ENCODE measurements at regions not wholly inside any gene's neighbourhood (a gene's known extent, or its start where the extent isn't known, plus 50 kb on each side); places are given as distances from the start of the nearest gene placed in this dataset.

DNA sequence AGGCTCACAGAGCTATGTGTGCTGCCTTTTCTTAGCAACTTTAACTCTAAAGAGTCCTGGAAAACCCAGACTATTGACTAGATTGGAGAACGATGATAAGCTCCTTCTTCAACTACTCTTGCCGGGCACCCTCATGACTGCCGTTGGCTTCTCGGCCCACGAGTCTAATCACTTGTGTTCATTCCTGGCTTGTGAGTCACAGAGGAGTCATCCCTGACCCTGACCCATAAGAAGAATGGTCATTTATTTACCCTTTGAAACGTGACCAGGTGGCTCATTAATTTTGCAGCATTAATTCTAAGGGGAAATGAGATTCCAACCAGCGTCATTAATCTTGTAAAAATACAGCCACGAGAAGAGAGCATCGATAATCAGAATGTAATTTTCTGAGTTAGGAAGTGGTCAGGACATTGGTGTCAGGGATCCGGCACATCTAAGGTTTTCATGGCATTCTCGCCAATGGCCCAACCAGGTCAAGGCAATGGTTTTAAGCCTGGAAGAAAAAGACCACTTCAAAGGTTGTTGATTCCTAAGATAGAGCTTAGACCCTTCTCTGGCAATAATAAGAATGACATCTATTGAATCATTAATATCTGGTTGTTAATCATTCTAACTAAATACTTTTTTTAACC lies 183.6 kb upstream of the RUNX1 start:
- in situ Hi-C loops (cut with HindIII; ENCODE audit: low sequenced_read_pairs) = no loop called here
- DNase-seq (ENCODE audit: low spot score) = no peak

DNA sequence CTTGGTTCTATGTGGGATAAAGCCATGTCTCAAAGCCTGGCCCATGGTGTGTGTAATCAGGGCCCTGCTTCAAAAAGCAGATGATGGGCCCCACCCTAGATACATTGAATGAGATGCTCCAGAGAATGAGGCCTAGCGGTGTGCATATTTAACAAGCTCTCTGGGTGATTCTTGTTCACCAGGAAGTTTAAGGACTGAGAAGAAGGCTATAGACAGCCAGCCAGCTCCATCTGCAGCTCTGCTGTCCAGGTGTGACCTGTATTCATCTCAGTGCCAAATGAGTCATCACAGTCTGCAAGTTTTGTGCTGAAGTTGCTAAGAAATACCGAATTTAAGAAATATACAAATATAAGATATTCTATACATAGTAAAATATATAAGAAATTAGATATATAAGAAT lies 182.0 kb upstream of the RUNX1 start:
- in situ Hi-C loops (cut with HindIII; ENCODE audit: low sequenced_read_pairs) = no loop called here
- DNase-seq (ENCODE audit: low spot score) = no peak

DNA sequence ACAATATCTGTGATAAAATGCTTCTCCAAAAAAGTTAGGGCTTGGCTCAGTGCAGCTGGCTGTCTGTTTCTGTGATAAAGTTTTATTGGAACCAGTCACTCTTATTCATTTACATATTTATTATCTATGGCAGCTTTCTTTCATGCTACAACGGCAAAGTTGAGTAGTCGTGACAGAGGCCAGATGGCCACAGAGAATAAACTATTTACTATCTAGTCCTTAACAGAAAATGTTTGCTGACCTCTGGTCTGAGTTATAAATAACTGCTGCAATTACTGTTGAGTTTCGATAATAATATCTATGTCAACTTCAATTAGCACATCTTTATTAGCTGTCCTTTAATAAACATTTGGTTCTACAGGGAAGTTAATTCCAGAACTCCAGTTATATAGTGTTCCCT lies 180.2 kb upstream of the RUNX1 start:
- in situ Hi-C loops (cut with HindIII; ENCODE audit: low sequenced_read_pairs) = no loop called here

DNA sequence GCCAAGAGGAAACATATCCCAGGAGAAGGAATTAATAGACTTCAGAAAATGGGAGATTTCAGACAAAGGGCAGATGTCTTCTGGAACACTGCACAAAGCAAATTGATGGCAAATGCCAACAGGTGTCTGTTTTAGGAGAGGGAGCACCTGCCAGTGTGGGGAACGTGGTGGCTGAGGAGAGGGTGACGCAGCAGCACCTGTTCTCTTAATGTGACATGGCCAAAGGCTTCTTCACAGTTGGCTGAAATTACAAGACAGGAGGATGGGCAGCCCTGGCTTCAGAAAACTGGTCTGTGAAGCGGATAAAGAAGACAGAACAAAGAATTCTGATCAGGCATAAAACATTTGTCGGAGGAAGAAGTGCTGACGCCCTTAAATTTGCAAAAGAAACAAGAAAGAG lies 178.7 kb upstream of the RUNX1 start:
- in situ Hi-C loops (cut with HindIII; ENCODE audit: low sequenced_read_pairs) = no loop called here
- no peak for DNase-seq (ENCODE audit: low spot score)

More for the DNA sequence above, 180.2 kb upstream of the RUNX1 start:
- DNase-seq (ENCODE audit: low spot score) = no peak

- no peak for DNase-seq (ENCODE audit: low spot score)
- in situ Hi-C loops (cut with HindIII; ENCODE audit: low sequenced_read_pairs) = no loop called here
Observed at GRCh38 chr21:35226968-35227744, 178.1 kb upstream of the RUNX1 start.

GRCh38 chr21:35226328-35226727 lies 177.2 kb upstream of the RUNX1 start:
- DNase-seq (ENCODE audit: low spot score) = no peak
- in situ Hi-C loops (cut with HindIII; ENCODE audit: low sequenced_read_pairs) = no loop called here

DNA sequence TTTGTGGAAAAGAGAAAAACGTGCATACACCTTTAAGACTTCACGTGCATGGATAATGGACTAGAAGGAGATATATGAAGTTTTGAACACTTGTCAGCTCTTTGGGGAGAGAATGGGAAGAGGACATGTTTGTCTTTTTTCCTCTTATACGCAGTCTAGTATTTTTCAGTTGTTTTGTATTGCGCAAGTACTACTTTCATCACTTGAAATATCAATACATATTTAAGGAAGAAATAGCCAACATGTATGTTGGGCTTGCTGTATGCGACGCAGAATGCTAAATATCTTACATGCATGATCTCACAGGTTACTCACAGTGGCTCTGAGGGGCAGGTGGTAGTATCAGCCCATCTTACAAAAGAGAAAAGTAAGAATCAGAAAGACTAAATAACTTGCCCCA lies 176.5 kb upstream of the RUNX1 start:
- in situ Hi-C loops (cut with HindIII; ENCODE audit: low sequenced_read_pairs) = no loop called here
- DNase-seq (ENCODE audit: low spot score) = no peak

DNA sequence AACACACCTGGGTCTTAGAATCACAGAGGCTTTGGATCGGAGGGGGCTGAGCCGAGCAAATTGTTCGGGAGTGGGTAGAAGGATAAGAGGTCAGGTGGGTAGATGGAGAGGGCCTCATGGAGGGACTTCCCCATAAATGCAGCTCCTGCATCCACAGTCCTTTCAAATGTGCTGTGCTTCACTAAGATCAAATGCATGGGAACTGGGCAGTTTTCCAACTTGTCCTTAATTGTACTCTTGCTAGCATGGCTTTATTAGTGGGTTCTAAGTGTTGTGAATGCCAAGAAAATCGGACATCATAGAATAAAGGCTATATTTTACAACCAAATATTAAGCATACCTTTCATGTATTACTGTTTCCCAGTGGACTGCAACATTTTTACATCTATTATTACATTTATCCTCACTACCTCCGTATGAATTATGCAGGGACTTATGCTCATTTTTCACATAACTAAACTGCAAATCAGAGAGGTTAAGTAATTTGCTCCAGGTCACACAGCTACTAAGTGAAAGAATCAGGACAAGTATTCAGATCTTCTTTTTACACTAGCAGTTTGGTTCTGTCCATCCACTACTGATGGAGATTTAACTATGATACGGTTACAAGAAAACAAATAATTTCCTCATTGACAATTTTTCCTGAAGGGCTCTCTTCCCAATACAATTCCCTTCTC lies 174.5 kb upstream of the RUNX1 start:
- in situ Hi-C loops (cut with HindIII; ENCODE audit: low sequenced_read_pairs) = no loop called here
- DNase-seq (ENCODE audit: low spot score) = no peak

GRCh38 chr21:35222541-35222941 lies 173.4 kb upstream of the RUNX1 start:
- DNase-seq (ENCODE audit: low spot score) = no peak
- in situ Hi-C loops (cut with HindIII; ENCODE audit: low sequenced_read_pairs) = no loop called here

DNA sequence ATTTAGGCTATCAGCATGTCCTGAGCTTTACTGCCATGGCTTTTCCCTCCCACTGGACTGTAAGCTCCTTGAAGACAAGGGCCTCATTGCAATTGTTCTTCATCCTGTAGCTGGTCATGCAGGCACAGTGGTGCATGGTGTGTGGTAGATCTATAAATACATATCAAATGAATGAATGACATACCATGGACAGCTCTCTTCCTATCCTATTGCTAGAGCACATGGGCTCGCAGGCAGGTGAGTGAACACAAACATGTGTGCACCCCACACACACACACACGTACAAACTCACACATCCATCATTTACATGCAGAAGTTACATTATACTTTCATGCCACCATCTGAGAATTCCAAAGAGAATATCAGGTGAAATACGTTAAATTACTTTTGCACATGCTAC lies 172.9 kb upstream of the RUNX1 start:
- in situ Hi-C loops (cut with HindIII; ENCODE audit: low sequenced_read_pairs) = no loop called here

DNA sequence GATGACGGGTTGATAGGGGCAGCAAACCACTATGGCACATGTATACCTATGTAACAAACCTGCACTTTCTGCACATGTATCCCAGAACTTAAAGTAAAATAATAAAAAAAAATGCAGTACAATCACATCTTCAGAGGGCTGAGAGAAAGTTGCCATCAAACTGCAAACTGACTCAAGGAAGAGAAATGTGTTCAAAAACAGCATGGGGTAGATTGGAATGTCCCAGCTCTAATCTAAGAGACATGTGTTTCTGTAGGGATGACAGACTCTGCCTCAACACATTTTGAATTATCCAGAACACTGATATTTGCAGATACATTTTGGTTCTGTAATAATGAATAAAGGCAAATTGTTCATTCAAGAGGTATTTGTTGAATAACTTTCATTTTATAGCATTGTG lies 171.2 kb upstream of the RUNX1 start:
- DNase-seq (ENCODE audit: low spot score) = no peak
- in situ Hi-C loops (cut with HindIII; ENCODE audit: low sequenced_read_pairs) = no loop called here

More for the DNA sequence above, 172.9 kb upstream of the RUNX1 start:
- DNase-seq (ENCODE audit: low spot score) = no peak

GRCh38 chr21:35219719-35220118 lies 170.6 kb upstream of the RUNX1 start:
- no peak for DNase-seq (ENCODE audit: low spot score)
- in situ Hi-C loops (cut with HindIII; ENCODE audit: low sequenced_read_pairs) = no loop called here

GRCh38 chr21:35219291-35219690 lies 170.2 kb upstream of the RUNX1 start:
- in situ Hi-C loops (cut with HindIII; ENCODE audit: low sequenced_read_pairs) = no loop called here
- DNase-seq (ENCODE audit: low spot score) = no peak

GRCh38 chr21:35217504-35218060 lies 168.5 kb upstream of the RUNX1 start:
- no peak for DNase-seq (ENCODE audit: low spot score)
- in situ Hi-C loops (cut with HindIII; ENCODE audit: low sequenced_read_pairs) = no loop called here

DNA sequence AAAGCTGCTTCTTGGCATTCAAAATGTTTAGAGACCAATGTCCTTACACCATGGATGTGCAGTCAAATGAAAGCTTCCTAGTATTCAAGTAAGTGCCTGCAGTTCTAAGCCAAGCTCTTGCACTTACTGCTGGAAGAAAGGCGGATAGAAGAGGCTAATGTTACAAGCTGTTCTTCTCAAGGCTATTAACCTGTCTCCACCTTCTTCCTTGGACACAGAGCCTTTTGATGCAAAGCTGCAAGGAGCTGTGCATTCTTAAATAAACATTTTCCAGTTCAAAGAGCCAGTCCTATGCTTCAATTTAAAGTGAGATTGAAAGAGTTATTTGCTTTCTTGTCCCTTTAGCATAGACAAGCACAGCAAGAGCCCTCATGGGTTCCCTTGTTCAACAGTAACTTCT lies 167.9 kb upstream of the RUNX1 start:
- DNase-seq (ENCODE audit: low spot score) = no peak
- in situ Hi-C loops (cut with HindIII; ENCODE audit: low sequenced_read_pairs) = no loop called here

DNA sequence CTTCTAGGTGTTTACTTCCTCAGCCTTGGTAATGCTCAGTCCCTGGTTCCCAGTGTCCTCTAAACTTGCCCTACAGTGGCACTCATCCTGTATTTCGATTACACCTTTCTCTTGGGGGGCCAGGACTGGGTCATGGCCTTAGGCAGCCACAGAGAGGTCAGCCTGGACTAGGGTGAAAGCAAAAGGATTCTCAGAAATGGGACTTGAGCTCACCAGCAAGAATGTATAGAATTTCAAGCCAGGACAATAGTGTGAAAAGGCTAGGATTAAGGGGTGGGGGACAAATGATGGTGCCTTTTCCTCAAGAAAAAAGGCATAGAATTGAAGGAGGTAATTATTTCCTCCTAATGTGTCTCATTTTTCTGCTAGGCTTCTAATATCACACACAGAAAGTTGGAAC lies 166.8 kb upstream of the RUNX1 start:
- in situ Hi-C loops (cut with HindIII; ENCODE audit: low sequenced_read_pairs) = no loop called here
- DNase-seq (ENCODE audit: low spot score) = no peak

- DNase-seq (ENCODE audit: low spot score) = no peak
Observed at GRCh38 chr21:35212393-35213127, 163.5 kb upstream of the RUNX1 start.

DNA sequence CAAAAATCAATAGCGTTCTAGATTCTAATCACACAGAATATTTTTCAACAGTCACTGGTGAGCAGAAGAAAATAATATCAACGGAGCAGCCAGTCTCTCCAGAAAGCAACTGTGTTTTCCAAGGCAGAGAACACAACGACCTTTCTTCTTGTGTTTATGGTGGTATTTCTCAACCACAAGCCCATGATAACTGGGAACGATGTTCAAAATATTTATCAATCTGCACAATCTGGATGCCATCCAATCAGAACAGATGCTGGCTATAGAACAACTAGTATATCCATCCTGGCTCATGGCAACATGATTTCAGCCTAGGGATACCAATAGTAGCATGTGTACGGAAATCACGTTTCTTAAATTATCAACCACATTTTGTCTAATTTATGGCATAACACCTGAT lies 162.7 kb upstream of the RUNX1 start:
- in situ Hi-C loops (cut with HindIII; ENCODE audit: low sequenced_read_pairs) = no loop called here

More at GRCh38 chr21:35212393-35213127, 163.5 kb upstream of the RUNX1 start:
- in situ Hi-C loops (cut with HindIII; ENCODE audit: low sequenced_read_pairs) = no loop called here

GRCh38 chr21:35210093-35210492 lies 161.0 kb upstream of the RUNX1 start:
- DNase-seq (ENCODE audit: low spot score) = no peak
- in situ Hi-C loops (cut with HindIII; ENCODE audit: low sequenced_read_pairs) = no loop called here

More for the DNA sequence above, 162.7 kb upstream of the RUNX1 start:
- no peak for DNase-seq (ENCODE audit: low spot score)

Measured in G401 (cell line).